K562 (cell line): ENCODE measurements at regions not wholly inside any gene's neighbourhood (a gene's known extent, or its start where the extent isn't known, plus 50 kb on each side); places are given as distances from the start of the nearest gene placed in this dataset.

ENCODE experiments used
- ATAC-seq: fragments of 200-7000 bp; cut with Tn5 transposase; 3 replicates; pipeline ENCODE4 v1.9.1; 2020; ENCODE audit warnings: moderate library complexity
- BruUV-seq: library from RNA; stranded (reverse); fragments of 400-500 nt; replicated peaks from 2 replicates; lab custom pipeline; 2021; lab: Mats Ljungman, UMichigan
- CTCF ChIA-PET: fragments of 300-600 bp; formaldehyde crosslinking; extraction: SDS; loops from one replicate; lab custom pipeline; 2021; ENCODE audit warnings: low intra/inter-chr PET ratio; lab: Yijun Ruan, JAX
- POLR2A ChIA-PET: fragments of 300-600, 350-650 bp; sonication (Branson Sonifier 250); formaldehyde crosslinking; extraction: SDS; loops from one replicate; lab custom pipeline; 2021; ENCODE audit warnings: antibody characterized with exemption, inconsistent platforms; lab: Yijun Ruan, JAX
- DNase-seq, 4 experiments: peaks; one replicate each; pipeline versions ENCODE4 v3.0.0 to v3.0.0-alpha.2; 2011 to 2018; ENCODE audit warnings: low spot score in 3 of 4, mixed read lengths in 3 of 4; ENCODE audit errors: extremely low read depth in 1 of 4
- FAIRE-seq: peaks from 2 replicates; lab custom pipeline; 2011; peaks lifted over from hg19 to GRCh38; lab: Jason Lieb, UNC
- H2AFZ ChIP-seq: 2 replicates; pipeline ENCODE4 v1.6.0; 2011; ENCODE audit warnings: low read depth, low read length, control low read depth, inconsistent platforms
- H3K27ac ChIP-seq: fragments of 200-600 bp; 3 replicates; pipeline ENCODE4 v1.8.0; 2011; ENCODE audit warnings: low read depth, mild to moderate bottlenecking, control low read depth, inconsistent platforms, low read length, moderate library complexity, mixed read lengths; ENCODE audit errors: extremely low read depth
- H3K27me3 ChIP-seq, 2 experiments: fragments of 300-600 bp in 1 of 2; 2 replicates in 1 of 2; 3 replicates in 1 of 2; pipeline versions ENCODE4 v1.6.0 to v1.8.0; 2011; ENCODE audit warnings: inconsistent platforms in 2 of 2, low read length in 2 of 2, mild to moderate bottlenecking in 1 of 2, mixed read lengths in 1 of 2, moderate library complexity in 1 of 2; ENCODE audit not compliant: control insufficient read depth in 2 of 2, insufficient read depth in 2 of 2
- H3K36me3 ChIP-seq: fragments of 300-600 bp; 3 replicates; pipeline ENCODE4 v1.8.0; 2011; ENCODE audit warnings: mild to moderate bottlenecking, low read length, inconsistent platforms; ENCODE audit not compliant: control insufficient read depth, insufficient read depth
- H3K4me1 ChIP-seq, 2 experiments: fragments of 200-600 bp in 1 of 2; replicated peaks in 1 of 2; 2 replicates in 1 of 2; 3 replicates in 1 of 2; pipeline versions ENCODE4 v1.5.1 to v1.8.0; 2011; ENCODE audit warnings: inconsistent platforms in 2 of 2, low read length in 2 of 2, mild to moderate bottlenecking in 1 of 2, mixed read lengths in 1 of 2, moderate library complexity in 1 of 2; ENCODE audit not compliant: control insufficient read depth in 2 of 2, insufficient read depth in 2 of 2
- H3K4me2 ChIP-seq: 2 replicates; pipeline ENCODE4 v1.6.1; 2011; ENCODE audit warnings: low read length, control low read depth, inconsistent platforms, mixed read lengths; ENCODE audit not compliant: insufficient read depth
- H3K4me3 ChIP-seq: fragments of 200-600 bp; sonication (generic), shearing (Covaris generic); 2 replicates; pipeline ENCODE4 v1.5.1; 2016; ENCODE audit warnings: control low read depth, inconsistent platforms
- H3K79me2 ChIP-seq: fragments of 200-600 bp; 3 replicates; pipeline ENCODE4 v1.8.0; 2011; ENCODE audit warnings: low read length, inconsistent platforms; ENCODE audit not compliant: control insufficient read depth, insufficient read depth
- H3K9ac ChIP-seq, 2 experiments: 2 replicates each; pipeline versions ENCODE4 v1.6.0 to v1.6.1; 2011; ENCODE audit warnings: low read depth in 2 of 2, low read length in 2 of 2, control low read depth in 1 of 2, inconsistent platforms in 1 of 2, mild to moderate bottlenecking in 1 of 2, mixed read lengths in 1 of 2; ENCODE audit not compliant: insufficient read depth in 1 of 2
- H3K9me1 ChIP-seq: one replicate; pipeline ENCODE4 v1.6.0; 2011; ENCODE audit warnings: inconsistent platforms, mild to moderate bottlenecking, low read length, moderate library complexity; ENCODE audit not compliant: control insufficient read depth, insufficient read depth
- H3K9me3 ChIP-seq: replicated peaks from 2 replicates; pipeline ENCODE4 v1.5.1; 2011; ENCODE audit warnings: low read depth, low read length, inconsistent platforms; ENCODE audit not compliant: control insufficient read depth, insufficient read depth
- H4K20me1 ChIP-seq: replicated peaks from 2 replicates; pipeline ENCODE4 v1.6.1; 2011; ENCODE audit warnings: low read length, inconsistent platforms, mixed read lengths; ENCODE audit not compliant: control insufficient read depth, insufficient read depth
- NFIX ChIP-seq: fragments of 250-450 bp; sonication (Bioruptor Pico); IDR thresholded peaks from 2 replicates; pipeline ENCODE4 v1.4.0; 2020; ENCODE audit warnings: low read depth, mild to moderate bottlenecking, moderate library complexity
- WGBS: fragments of 100-300 bp; shearing (Covaris generic); methylation state at CpG from one replicate; pipeline ENCODE4 v1.1.6; 2016; ENCODE audit warnings: low coverage, mixed read lengths; ENCODE audit not compliant: insufficient coverage; ENCODE audit errors: missing lambda C conversion rate; 5-methylcytosine and 5-hydroxymethylcytosine counted together
- in situ Hi-C: fragments of 300-500 bp; cut with MboI; formaldehyde crosslinking; loops from 4 replicates; pipeline ENCODE4 v1.15.0; 2018; ENCODE audit warnings: inconsistent platforms, mixed read lengths
- intact Hi-C: fragments of 100-400 bp; cut with micrococcal nuclease; formaldehyde crosslinking; loops from 2 replicates; pipeline ENCODE4 v1.14.2; 2022
- TF ChIP-seq, protein P1 (sequence below): fragments of 450-650 bp; IDR thresholded peaks from 2 replicates; pipeline ENCODE4 v1.6.1; 2018; ENCODE audit not compliant: partially characterized antibody

- in situ Hi-C loops (no loop called here), intact Hi-C loops (loop anchor here (10.0 kb wide), 1 partner anchor 85 kb away; no protein-coding TSS in a partner anchor)
- H3K4me1 ChIP-seq, result peaks cover 0 to 8% of the 10 kb centered on the region in 2 experiments; a peak in 1 of 5 replicates
- H2AFZ ChIP-seq, result no peak overlapping the region
- H3K9me3 ChIP-seq, result no peaks in the 10 kb centered on the region
- peaks cover 23 to 52% of the 10 kb centered on the region in 2 experiments; a peak in 4 of 5 replicates for H3K27me3 ChIP-seq
- FAIRE-seq (no peak), ATAC-seq (no peak), DNase-seq (no peak)
- BruUV-seq, result no TSS peak
- H3K4me3 ChIP-seq, result no peak overlapping the region
- no peaks in the 10 kb centered on the region for H3K36me3 ChIP-seq
- ChIA-PET POLR2A (no interaction called here), CTCF (no interaction called here)
- H3K27ac ChIP-seq, result no peak overlapping the region
- no peaks in the 10 kb centered on the region for H3K79me2 ChIP-seq
- no peak overlapping the region for H3K4me2 ChIP-seq
- H3K9me1 ChIP-seq, result no peaks in the 10 kb centered on the region
- no peak for TF ChIP-seq NFIX
- TF ChIP-seq, protein P1, sequence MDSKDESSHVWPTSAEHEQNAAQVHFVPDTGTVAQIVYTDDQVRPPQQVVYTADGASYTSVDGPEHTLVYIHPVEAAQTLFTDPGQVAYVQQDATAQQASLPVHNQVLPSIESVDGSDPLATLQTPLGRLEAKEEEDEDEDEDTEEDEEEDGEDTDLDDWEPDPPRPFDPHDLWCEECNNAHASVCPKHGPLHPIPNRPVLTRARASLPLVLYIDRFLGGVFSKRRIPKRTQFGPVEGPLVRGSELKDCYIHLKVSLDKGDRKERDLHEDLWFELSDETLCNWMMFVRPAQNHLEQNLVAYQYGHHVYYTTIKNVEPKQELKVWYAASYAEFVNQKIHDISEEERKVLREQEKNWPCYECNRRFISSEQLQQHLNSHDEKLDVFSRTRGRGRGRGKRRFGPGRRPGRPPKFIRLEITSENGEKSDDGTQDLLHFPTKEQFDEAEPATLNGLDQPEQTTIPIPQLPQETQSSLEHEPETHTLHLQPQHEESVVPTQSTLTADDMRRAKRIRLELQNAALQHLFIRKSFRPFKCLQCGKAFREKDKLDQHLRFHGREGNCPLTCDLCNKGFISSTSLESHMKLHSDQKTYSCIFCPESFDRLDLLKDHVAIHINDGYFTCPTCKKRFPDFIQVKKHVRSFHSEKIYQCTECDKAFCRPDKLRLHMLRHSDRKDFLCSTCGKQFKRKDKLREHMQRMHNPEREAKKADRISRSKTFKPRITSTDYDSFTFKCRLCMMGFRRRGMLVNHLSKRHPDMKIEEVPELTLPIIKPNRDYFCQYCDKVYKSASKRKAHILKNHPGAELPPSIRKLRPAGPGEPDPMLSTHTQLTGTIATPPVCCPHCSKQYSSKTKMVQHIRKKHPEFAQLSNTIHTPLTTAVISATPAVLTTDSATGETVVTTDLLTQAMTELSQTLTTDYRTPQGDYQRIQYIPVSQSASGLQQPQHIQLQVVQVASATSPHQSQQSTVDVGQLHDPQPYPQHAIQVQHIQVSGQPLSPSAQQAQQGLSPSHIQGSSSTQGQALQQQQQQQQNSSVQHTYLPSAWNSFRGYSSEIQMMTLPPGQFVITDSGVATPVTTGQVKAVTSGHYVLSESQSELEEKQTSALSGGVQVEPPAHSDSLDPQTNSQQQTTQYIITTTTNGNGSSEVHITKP, result peak; percentile 93
- no peak overlapping the region for H3K9ac ChIP-seq
- WGBS, result 2% methylated on average over 11 of the region's 11 CpGs
- H4K20me1 ChIP-seq, result peaks cover 5% of the 10 kb centered on the region; the same call in 1 of the 2 replicates
Observed at GRCh38 chr11:69219991-69220390, 64.3 kb downstream of the SMIM38 start.
